Putamen (tissue), 1 donor: ENCODE measurements at regions not wholly inside any gene's neighbourhood (a gene's known extent, or its start where the extent isn't known, plus 50 kb on each side); places are given as distances from the start of the nearest gene placed in this dataset.

Experiments
- DNase-seq: peaks from one replicate; pipeline ENCODE4 v3.0.0-alpha.2; 2016; ENCODE audit warnings: low spot score

DNA sequence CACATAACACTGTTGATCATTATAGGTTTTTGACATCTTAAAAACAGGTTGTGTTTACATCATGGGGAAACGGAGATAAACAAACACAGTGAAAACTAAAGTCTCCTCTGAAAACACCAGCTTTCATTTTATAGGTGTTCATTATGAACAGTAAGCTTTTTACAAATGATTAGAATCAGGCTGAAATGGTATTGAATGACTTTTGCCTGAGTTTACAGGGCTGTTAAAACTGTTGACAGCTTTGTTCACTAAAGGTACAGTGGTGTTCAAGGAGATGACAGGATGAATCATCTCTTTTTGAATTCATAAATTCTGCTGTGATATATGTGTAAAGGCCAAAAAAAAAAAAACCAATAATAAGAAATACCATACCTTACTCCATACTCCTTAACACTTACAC lies 184.6 kb upstream of the CNTN5 start:
- DNase-seq, result no peak

DNA sequence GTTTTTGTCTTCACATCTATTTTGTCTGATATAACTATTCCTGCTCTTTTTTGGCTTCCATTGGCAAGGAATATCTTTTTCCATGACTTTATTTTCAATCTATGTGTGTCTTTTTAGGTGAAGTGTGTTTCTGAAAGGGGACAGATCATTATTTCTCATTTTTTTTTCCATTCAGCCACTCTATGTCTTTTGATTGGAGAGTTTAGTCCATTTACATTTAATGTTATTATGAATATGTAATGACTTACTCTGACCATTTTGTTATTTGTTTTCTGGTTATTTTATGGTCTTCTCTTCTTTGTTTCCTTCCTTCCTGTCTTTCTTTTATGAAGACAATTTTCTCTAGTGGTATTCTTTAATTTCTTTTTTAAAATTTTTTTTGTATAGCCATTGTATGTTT lies 178.6 kb upstream of the CNTN5 start:
- DNase-seq, result no peak

DNA sequence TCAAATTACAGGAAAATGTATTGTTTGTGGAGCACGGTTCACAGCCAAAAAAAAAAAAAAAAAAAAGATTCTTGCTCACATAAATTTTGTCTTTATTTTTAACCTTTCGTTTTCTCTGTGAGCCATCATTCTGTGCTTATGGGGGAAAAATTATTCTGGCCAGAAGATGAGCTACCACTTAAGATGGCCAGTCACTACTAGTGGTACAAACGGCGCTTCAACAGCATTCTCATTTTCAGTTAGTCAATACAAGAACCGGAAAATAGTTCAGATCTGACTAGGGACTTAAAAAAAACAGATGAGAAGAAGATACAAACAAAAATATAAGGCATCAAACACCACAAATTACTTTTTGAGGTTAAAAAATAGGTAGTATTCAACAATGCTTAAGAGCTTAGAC lies 158.6 kb upstream of the CNTN5 start:
- no peak for DNase-seq

DNA sequence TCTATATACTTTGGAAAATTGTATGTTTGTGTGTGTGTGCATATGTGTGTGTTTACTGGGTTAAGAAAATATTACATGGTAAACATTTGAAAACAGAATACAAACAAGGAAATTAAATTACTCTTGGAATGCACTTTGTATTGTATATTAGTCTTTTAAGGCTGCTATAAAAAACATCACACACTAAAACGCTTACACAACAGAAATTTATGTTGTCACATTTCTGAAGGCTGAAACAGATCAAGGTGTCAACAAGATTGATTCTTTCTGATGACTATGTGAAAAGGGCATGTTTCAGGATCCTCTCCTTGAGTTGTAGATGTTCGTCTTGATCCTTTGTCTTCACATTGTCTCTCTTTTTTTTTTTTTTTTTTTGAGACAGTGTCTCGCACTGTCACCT lies 149.1 kb upstream of the CNTN5 start:
- DNase-seq, result no peak

DNA sequence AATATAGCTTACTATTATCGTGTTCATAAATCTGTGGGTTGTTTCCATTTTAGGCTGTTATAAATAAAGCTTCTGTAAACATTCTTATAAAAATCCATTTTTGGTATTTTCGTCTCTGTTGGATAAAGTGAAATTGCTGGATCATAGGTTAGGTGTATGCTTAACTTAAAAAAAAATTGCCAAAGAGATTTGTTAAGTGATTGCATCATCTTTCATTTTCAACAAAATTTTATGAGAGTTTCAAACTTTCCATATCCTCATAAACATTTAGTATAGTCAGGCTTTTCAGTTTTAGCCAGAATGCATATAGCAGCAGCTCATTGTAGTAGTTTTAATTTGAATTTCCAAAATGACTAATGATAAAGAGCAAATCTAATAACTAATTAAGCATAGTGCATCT lies 146.7 kb upstream of the CNTN5 start:
- DNase-seq, result no peak

GRCh38 chr11:98895936-98896335 lies 124.8 kb upstream of the CNTN5 start:
- DNase-seq, result no peak

- no peak for DNase-seq
Observed at GRCh38 chr11:98940913-98941312, 79.8 kb upstream of the CNTN5 start.

GRCh38 chr11:98944461-98944860 lies 76.3 kb upstream of the CNTN5 start:
- DNase-seq, result no peak

GRCh38 chr11:98952107-98952506 lies 68.6 kb upstream of the CNTN5 start:
- DNase-seq, result no peak

- no peak for DNase-seq
Observed at GRCh38 chr11:98955551-98955950, 65.2 kb upstream of the CNTN5 start.

GRCh38 chr11:98964146-98964545 lies 56.6 kb upstream of the CNTN5 start:
- peak; percentile 33 for DNase-seq

DNA sequence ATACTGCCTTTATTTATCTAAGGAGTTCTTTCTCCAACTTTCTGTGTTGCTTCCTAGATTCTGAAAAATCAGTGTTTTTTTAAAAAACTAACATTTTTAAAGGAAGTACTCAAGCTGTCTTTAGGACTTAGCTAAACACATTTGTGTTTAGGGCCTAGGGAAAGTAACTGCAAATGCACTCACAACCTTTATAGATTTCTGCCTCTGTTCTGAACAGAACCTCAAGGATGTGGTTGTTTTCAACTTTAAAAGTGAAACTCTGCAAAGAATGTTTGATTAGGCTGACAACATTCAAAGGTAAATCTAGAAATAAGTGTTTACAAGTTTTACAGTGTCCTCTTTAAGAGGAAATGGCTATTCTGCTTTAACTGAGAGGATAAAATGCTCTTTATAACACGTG lies 55.4 kb upstream of the CNTN5 start:
- no peak for DNase-seq

- DNase-seq, result no peak
Observed at GRCh38 chr11:98965775-98966174, 55.0 kb upstream of the CNTN5 start.

- DNase-seq, result no peak
Observed at GRCh38 chr11:98967005-98967404, 53.7 kb upstream of the CNTN5 start.
